BLaER1 treated with 17β-estradiol and CSF1 and Interleukin-3, amounts not matched to agents 10 nM and 100 nM (cell line): ENCODE measurements at regions not wholly inside any gene's neighbourhood (a gene's known extent, or its start where the extent isn't known, plus 50 kb on each side); places are given as distances from the start of the nearest gene placed in this dataset.

Experiments used
- H3K27ac ChIP-seq, 11 experiments: shearing (Covaris generic); formaldehyde crosslinking; 2 replicates each; pipeline ENCODE4 v1.8.1; 2022
- H3K27me3 ChIP-seq, 11 experiments: shearing (Covaris generic); formaldehyde crosslinking; 2 replicates each; pipeline ENCODE4 v1.8.1; 2022
- H3K36me3 ChIP-seq, 11 experiments: shearing (Covaris generic); formaldehyde crosslinking; 2 replicates each; pipeline ENCODE4 v1.8.1; 2022
- H3K4me1 ChIP-seq, 10 experiments: shearing (Covaris generic); formaldehyde crosslinking; 2 replicates each; pipeline ENCODE4 v1.8.1; 2022
- H3K4me2 ChIP-seq, 11 experiments: shearing (Covaris generic); formaldehyde crosslinking; 2 replicates each; pipeline ENCODE4 v1.8.1; 2022
- H3K4me3 ChIP-seq, 10 experiments: shearing (Covaris generic); formaldehyde crosslinking; 2 replicates each; pipeline ENCODE4 v1.8.1; 2022
- H3K9ac ChIP-seq, 11 experiments: shearing (Covaris generic); formaldehyde crosslinking; 2 replicates each; pipeline ENCODE4 v1.8.1; 2022
- H3K9me3 ChIP-seq, 11 experiments: shearing (Covaris generic); formaldehyde crosslinking; replicated peaks in 1 of 11; 2 replicates each; pipeline ENCODE4 v1.8.1; 2022
- H4K20me1 ChIP-seq, 11 experiments: shearing (Covaris generic); formaldehyde crosslinking; 2 replicates each; pipeline ENCODE4 v1.8.1; 2022
- Cebpa-rat ChIP-seq, 11 experiments: shearing (Covaris generic); IDR thresholded peaks; 2 replicates each; pipeline ENCODE4 v1.8.1; 2022

DNA sequence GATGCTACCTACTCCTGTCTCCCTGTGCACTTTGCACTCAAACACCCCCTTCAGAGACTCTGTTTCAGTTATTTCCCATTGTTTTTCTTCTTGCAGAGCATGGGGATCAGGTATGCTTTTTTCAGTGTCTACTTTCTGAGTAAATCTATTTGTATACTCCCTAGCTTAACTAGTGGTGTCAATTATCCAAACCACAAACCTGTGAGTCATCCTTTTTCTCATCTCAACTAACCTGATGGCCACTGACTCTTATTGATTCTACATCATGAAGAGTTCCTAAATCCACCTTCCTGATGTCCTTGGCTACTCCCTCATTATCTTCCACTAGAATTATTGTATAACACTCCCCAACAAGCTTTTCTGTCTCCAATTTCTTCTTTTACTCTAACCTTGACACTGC, 68.0 kb downstream of the DIPK2A start:
- Histone ChIP-seq H3K4me2 (no peak overlapping the region), H4K20me1 (no peaks in the 10 kb centered on the region), H3K4me3 (no peak overlapping the region), H3K9ac (no peak overlapping the region), H3K27ac (no peak overlapping the region), H3K36me3 (no peaks in the 10 kb centered on the region), H3K27me3 (no peaks in the 10 kb centered on the region), H3K9me3 (no peaks in the 10 kb centered on the region), H3K4me1 (no peaks in the 10 kb centered on the region)
- no peak for TF ChIP-seq Cebpa-rat (IDR thresholded peaks at IDR 0.05)

DNA sequence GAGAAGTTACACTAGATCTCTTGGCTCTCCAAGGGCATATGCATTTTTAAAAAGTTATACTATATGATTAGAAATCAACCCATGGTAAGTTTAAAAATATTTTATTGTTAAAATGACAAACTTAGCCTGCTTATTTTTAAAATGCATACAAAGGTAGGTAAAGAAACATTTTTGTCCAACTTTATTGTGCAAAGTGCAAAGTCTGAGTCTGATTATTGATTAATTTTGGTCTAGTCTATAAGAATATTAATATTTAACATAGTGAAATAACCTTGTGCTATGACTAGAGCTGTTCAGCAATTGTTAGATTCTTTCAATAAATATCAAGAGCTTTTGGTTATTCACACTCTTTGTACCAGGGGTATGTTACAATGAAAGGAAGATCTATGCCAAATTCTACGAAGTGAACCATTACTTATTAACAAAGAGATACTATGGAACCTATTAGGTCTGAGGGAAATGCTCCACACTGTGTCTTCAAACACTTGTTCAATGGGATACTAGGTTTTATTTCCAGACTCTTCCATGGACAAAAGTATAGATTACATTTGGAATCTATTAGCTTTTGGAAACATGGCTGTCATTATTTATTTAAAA, 70.4 kb downstream of the DIPK2A start:
- no peak for TF ChIP-seq Cebpa-rat (IDR thresholded peaks at IDR 0.05)
- H3K27me3 ChIP-seq, result no peaks in the 10 kb centered on the region
- no peak overlapping the region for H3K27ac ChIP-seq
- no peaks in the 10 kb centered on the region for H4K20me1 ChIP-seq
- no peaks in the 10 kb centered on the region for H3K36me3 ChIP-seq
- H3K4me1 ChIP-seq, result no peaks in the 10 kb centered on the region
- no peaks in the 10 kb centered on the region for H3K9me3 ChIP-seq
- no peak overlapping the region for H3K4me3 ChIP-seq
- H3K4me2 ChIP-seq, result no peak overlapping the region
- H3K9ac ChIP-seq, result no peak overlapping the region

DNA sequence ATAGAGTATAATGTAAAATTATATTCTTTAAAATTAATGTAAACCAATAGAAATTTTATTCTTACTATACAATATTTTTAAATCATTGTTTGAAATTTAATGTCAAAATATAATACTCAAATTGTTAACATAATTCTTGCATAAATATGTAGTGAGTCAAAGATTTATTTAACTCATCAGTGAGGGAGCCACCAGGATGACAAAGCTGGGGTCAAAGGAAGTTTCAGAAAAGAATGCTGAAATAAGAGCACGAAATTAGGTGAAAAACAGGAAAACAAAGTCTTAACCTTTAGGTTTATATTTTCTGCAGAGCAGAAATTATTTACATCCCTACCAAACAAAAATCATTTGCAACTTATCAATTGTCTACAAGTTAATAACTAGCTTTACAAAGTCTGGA, 74.1 kb downstream of the DIPK2A start:
- Histone ChIP-seq H3K4me1 (no peaks in the 10 kb centered on the region), H3K27ac (no peak overlapping the region), H3K36me3 (no peaks in the 10 kb centered on the region), H3K4me2 (no peak overlapping the region), H3K9ac (no peak overlapping the region), H3K9me3 (no peaks in the 10 kb centered on the region), H3K4me3 (no peak overlapping the region), H3K27me3 (no peaks in the 10 kb centered on the region), H4K20me1 (no peaks in the 10 kb centered on the region)
- TF ChIP-seq Cebpa-rat (IDR thresholded peaks at IDR 0.05), result no peak

DNA sequence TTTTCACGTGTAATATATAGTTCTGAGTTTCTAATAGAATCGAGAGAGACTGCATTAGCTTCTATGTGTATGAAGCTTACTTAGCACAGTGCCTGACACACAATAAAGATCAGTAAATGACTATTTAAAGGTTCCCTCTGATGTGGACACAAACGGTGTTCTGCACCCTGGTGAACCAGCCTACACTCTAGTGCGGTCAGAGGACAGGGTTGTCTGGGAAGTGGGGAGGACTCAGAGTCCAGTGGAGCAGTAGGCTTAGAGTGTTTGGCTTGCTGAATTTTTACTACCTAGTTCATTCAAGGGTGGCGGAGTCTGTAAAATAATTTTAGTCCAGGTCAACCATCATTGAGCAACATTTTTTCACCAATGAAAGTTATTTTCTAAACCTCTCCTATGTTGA, 77.8 kb downstream of the DIPK2A start:
- TF ChIP-seq Cebpa-rat (IDR thresholded peaks at IDR 0.05), result no peak
- H3K27me3 ChIP-seq, result no peaks in the 10 kb centered on the region
- no peaks in the 10 kb centered on the region for H4K20me1 ChIP-seq
- no peaks in the 10 kb centered on the region for H3K4me1 ChIP-seq
- H3K4me2 ChIP-seq, result no peak overlapping the region
- no peak overlapping the region for H3K27ac ChIP-seq
- H3K4me3 ChIP-seq, result no peak overlapping the region
- H3K36me3 ChIP-seq, result no peaks in the 10 kb centered on the region
- H3K9me3 ChIP-seq, result no peaks in the 10 kb centered on the region
- no peak overlapping the region for H3K9ac ChIP-seq

DNA sequence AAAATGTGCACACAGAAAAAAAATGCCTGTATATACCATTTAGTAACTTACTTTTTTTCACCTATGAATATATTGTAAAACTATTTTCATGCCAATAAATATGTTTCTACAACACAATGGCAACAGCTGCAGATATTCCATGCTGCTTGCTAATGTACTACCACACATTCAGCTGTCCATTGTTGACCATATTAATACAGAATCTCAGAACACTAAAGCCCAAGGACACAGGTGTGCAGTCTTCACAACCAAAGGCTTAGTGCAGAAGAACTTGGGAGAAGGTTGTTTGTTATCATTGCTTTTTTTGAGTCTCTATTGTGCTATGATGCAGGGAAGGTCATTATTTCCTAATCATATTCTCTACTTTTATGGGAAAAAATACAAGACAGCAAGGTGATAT, 79.6 kb downstream of the DIPK2A start:
- H3K27me3 ChIP-seq, result no peaks in the 10 kb centered on the region
- no peak overlapping the region for H3K27ac ChIP-seq
- H3K9me3 ChIP-seq, result no peaks in the 10 kb centered on the region
- no peak overlapping the region for H3K4me2 ChIP-seq
- H3K9ac ChIP-seq, result no peak overlapping the region
- H3K4me3 ChIP-seq, result no peak overlapping the region
- TF ChIP-seq Cebpa-rat (IDR thresholded peaks at IDR 0.05), result no peak
- H3K4me1 ChIP-seq, result no peaks in the 10 kb centered on the region
- no peaks in the 10 kb centered on the region for H4K20me1 ChIP-seq
- no peaks in the 10 kb centered on the region for H3K36me3 ChIP-seq

DNA sequence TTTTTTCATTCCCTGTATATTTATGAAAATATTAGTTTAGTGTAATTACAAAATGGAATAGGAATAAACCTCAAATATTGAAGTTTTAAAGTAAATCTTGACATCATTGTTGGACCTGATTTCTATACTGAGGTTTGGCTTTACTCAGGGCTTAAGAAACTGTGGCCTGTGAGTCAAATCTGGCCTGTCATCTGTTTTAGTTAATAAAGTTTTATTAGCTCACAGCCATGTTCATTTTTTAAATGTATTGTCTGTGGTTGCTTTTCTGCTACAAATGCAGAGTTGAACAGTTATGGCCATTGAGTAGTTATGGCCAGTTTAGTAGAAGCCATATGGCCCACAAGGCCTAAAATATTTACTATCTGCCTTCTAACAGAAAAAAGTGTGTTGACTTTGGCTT, 80.7 kb downstream of the DIPK2A start:
- Histone ChIP-seq H3K27ac (no peak overlapping the region), H3K4me2 (no peak overlapping the region), H3K36me3 (no peaks in the 10 kb centered on the region), H3K9ac (no peak overlapping the region), H3K9me3 (no peaks in the 10 kb centered on the region), H4K20me1 (no peaks in the 10 kb centered on the region), H3K4me1 (no peaks in the 10 kb centered on the region), H3K4me3 (no peak overlapping the region), H3K27me3 (no peaks in the 10 kb centered on the region)
- TF ChIP-seq Cebpa-rat (IDR thresholded peaks at IDR 0.05), result no peak

DNA sequence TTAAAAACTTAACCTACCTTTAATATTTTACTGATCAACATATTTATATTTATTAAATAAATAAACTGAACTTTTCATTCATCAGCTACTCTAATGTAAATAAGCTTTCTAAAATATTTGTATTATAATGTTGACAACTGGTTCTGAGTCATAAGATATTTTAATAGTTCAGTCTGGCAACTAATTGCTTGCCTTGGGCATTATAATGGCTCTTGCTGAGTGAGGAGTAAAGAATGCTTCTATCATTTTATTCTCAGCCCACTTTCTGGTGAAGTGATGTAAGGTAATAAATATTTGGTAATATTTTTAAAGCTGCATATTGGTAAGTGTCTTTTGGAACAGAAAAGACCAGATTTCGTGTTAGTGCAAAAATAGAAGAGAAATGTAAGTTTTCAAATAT, 81.5 kb downstream of the DIPK2A start:
- Histone ChIP-seq H3K36me3 (no peaks in the 10 kb centered on the region), H3K9me3 (no peaks in the 10 kb centered on the region), H3K4me2 (no peak overlapping the region), H3K9ac (no peak overlapping the region), H4K20me1 (no peaks in the 10 kb centered on the region), H3K4me3 (no peak overlapping the region), H3K4me1 (no peaks in the 10 kb centered on the region), H3K27ac (no peak overlapping the region), H3K27me3 (no peaks in the 10 kb centered on the region)
- no peak for TF ChIP-seq Cebpa-rat (IDR thresholded peaks at IDR 0.05)

DNA sequence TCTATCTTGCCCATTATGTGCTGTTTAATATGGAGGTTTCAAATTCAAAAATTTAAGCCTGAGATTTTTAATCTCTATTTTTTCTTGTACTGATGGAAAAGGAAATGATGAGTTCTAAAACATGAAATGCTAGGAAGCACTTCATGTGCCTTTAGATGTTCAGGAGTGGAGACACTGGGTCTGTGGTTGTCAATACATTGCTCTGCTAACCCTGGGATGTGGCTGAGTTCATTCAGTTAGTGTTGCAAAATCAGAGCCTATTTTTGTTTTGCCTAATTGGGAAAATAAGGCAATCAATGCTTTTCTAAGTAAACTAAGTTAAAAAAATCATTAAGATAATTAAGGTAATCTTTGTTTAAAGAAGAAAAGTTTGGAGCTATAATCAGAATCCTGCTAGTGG, 83.1 kb downstream of the DIPK2A start:
- H3K27ac ChIP-seq, result no peak overlapping the region
- H3K4me1 ChIP-seq, result no peaks in the 10 kb centered on the region
- no peak overlapping the region for H3K4me3 ChIP-seq
- no peak for TF ChIP-seq Cebpa-rat (IDR thresholded peaks at IDR 0.05)
- H3K4me2 ChIP-seq, result no peak overlapping the region
- no peaks in the 10 kb centered on the region for H3K9me3 ChIP-seq
- no peaks in the 10 kb centered on the region for H4K20me1 ChIP-seq
- H3K9ac ChIP-seq, result no peak overlapping the region
- H3K36me3 ChIP-seq, result no peaks in the 10 kb centered on the region
- no peaks in the 10 kb centered on the region for H3K27me3 ChIP-seq

DNA sequence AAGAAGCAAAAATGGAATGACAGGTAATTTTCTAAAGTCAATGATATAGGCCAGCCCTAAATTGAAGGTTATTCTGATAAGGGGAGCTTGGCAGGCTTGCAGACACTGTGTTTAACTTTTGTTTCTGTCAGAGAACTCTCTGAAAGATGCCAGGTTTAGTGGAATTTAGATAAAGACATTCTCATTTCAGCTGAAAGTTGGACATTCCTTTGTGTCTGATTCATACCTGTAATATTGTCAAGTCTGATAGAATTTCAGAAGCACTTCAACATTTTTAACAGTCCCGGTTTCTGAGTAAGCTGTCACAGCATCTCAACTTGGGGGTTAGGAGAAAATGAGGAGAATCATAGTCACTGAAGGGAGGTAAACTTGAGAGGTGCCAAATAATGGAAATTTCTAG, 84.0 kb downstream of the DIPK2A start:
- no peak overlapping the region for H3K9ac ChIP-seq
- no peaks in the 10 kb centered on the region for H3K36me3 ChIP-seq
- no peak for TF ChIP-seq Cebpa-rat (IDR thresholded peaks at IDR 0.05)
- no peaks in the 10 kb centered on the region for H3K4me1 ChIP-seq
- H3K27me3 ChIP-seq, result no peaks in the 10 kb centered on the region
- no peaks in the 10 kb centered on the region for H4K20me1 ChIP-seq
- H3K27ac ChIP-seq, result no peak overlapping the region
- no peak overlapping the region for H3K4me2 ChIP-seq
- H3K4me3 ChIP-seq, result no peak overlapping the region
- no peaks in the 10 kb centered on the region for H3K9me3 ChIP-seq

DNA sequence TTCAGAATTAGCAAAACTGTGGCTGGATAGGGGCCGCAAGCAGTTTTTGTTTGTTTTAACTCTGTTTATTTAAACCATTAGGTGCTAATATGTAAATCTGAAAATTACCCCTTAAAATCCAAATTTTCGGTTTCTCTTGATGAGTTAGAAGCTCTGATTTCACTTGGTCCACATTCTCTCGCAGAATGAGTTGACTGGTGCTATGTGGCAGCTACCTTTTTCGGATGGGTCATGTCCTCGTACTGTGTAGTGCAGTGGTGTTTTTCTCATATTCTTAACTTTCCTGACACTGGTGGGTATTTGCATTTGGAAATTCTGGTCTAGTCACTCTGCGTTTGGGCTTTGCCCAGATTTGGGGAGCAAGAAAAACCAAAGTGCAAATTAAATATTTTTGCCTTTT, 87.1 kb downstream of the DIPK2A start:
- Histone ChIP-seq H3K27me3 (no peaks in the 10 kb centered on the region), H3K4me3 (no peak overlapping the region), H4K20me1 (no peaks in the 10 kb centered on the region), H3K36me3 (no peaks in the 10 kb centered on the region), H3K9me3 (no peaks in the 10 kb centered on the region), H3K4me2 (no peak overlapping the region), H3K4me1 (no peaks in the 10 kb centered on the region), H3K9ac (no peak overlapping the region), H3K27ac (no peak overlapping the region)
- no peak for TF ChIP-seq Cebpa-rat (IDR thresholded peaks at IDR 0.05)

DNA sequence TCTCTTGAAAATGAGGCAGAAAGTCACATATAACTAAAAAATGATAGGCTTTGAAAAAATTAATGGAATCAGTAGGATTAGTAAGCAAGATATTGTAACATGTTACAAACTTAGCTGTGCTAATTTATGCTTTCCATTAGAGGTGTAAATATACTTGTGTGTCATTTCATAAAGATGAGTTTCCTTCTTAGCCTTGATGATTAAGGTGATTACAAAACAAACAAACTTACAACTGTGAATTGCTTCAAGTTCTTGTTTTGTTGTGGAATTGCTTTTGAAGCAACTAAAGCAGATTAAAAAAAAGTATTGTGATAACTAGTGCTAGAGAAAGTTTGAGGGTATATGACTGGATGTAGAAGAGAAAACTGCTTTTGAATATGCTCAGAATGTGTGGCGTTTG, 87.9 kb downstream of the DIPK2A start:
- Histone ChIP-seq H3K9me3 (no peaks in the 10 kb centered on the region), H4K20me1 (no peaks in the 10 kb centered on the region), H3K4me2 (no peak overlapping the region), H3K27ac (no peak overlapping the region; a peak in 1 of 22 replicates), H3K9ac (no peak overlapping the region), H3K4me3 (no peak overlapping the region), H3K36me3 (no peaks in the 10 kb centered on the region), H3K27me3 (no peaks in the 10 kb centered on the region), H3K4me1 (no peaks in the 10 kb centered on the region)
- TF ChIP-seq Cebpa-rat (IDR thresholded peaks at IDR 0.05), result no peak
